SU-DHL-6 (cell line): ENCODE measurements at regions not wholly inside any gene's neighbourhood (a gene's known extent, or its start where the extent isn't known, plus 50 kb on each side); places are given as distances from the start of the nearest gene placed in this dataset.

ENCODE experiments used
- EZH2phosphoT487 ChIP-seq: fragments of 200-600 bp; sonication (generic), shearing (Covaris generic); conservative IDR thresholded peaks from 2 replicates; pipeline ENCODE4 v1.6.1; 2018; ENCODE audit warnings: mild to moderate bottlenecking, antibody characterized with exemption, low read length, moderate library complexity, mixed read lengths
- TF ChIP-seq, protein P1 (sequence below): fragments of 200-600 bp; sonication (generic); IDR thresholded peaks from one replicate; pipeline ENCODE4 v1.5.1; 2017; ENCODE audit warnings: antibody characterized with exemption, mild to moderate bottlenecking, low read length, moderate library complexity; ENCODE audit not compliant: insufficient read depth, poor library complexity, severe bottlenecking

DNA sequence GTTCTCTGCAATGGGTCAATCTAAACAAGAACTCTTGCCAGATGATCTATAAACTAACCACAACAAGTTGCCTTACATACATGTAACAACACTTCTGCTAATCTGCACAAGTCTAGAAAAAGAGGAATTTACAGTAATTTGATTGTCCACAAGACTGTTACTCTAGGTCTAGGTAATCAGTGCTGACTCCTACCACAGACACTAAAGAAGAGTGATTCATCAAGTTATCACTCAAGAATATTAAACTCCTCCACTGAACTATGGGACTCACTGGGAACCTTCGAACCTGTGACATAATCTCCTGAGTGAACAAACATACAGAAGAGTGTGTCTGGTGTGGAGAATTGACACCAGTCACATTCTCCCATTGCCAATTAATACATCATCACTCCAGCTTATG, 138.3 kb downstream of the ANXA2 start:
- TF ChIP-seq, protein P1, sequence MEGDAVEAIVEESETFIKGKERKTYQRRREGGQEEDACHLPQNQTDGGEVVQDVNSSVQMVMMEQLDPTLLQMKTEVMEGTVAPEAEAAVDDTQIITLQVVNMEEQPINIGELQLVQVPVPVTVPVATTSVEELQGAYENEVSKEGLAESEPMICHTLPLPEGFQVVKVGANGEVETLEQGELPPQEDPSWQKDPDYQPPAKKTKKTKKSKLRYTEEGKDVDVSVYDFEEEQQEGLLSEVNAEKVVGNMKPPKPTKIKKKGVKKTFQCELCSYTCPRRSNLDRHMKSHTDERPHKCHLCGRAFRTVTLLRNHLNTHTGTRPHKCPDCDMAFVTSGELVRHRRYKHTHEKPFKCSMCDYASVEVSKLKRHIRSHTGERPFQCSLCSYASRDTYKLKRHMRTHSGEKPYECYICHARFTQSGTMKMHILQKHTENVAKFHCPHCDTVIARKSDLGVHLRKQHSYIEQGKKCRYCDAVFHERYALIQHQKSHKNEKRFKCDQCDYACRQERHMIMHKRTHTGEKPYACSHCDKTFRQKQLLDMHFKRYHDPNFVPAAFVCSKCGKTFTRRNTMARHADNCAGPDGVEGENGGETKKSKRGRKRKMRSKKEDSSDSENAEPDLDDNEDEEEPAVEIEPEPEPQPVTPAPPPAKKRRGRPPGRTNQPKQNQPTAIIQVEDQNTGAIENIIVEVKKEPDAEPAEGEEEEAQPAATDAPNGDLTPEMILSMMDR: no peak
- no peak for TF ChIP-seq EZH2phosphoT487
